ENCODE measurements at regions not wholly inside any gene's neighbourhood (a gene's known extent, or its start where the extent isn't known, plus 50 kb on each side); places are given as distances from the start of the nearest gene placed in this dataset.

DNA sequence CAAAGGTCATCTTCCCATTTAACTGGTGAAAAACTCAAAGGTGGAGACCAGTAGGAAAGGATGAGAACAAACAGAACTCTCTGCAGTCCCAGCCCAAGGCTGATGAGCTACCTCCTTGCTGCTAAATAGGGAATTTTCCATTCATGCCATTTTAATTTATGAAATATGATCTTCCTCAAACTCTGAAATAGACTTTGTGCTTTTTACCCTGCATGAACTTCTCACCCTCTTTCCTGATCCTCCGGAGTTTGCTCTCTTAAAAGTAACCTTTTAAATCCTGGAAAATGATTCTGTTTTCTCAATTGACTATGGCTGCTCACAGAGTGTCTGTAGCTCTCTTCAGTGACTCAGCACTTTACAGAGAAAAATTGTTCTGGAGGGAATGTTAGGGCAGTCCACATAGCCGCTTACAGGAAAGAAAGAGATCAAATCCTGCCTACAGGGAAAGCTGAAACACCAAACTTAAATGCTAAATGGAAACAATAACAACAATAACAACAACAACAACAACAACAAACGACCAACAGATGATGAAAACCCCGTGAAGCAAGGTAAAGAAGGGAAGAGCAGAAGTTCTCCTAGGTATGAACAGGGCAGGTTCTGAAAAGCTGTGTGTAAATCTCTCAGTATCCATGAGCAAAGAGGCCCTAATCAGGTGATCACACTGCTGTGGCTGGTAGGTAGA is 79.8 kb upstream of the SESTD1 start:
- TF ChIP-seq, protein P1, sequence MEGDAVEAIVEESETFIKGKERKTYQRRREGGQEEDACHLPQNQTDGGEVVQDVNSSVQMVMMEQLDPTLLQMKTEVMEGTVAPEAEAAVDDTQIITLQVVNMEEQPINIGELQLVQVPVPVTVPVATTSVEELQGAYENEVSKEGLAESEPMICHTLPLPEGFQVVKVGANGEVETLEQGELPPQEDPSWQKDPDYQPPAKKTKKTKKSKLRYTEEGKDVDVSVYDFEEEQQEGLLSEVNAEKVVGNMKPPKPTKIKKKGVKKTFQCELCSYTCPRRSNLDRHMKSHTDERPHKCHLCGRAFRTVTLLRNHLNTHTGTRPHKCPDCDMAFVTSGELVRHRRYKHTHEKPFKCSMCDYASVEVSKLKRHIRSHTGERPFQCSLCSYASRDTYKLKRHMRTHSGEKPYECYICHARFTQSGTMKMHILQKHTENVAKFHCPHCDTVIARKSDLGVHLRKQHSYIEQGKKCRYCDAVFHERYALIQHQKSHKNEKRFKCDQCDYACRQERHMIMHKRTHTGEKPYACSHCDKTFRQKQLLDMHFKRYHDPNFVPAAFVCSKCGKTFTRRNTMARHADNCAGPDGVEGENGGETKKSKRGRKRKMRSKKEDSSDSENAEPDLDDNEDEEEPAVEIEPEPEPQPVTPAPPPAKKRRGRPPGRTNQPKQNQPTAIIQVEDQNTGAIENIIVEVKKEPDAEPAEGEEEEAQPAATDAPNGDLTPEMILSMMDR (IDR thresholded peaks at IDR 0.05; ENCODE audit: low read depth, low read length, missing control alignments): no peak
- H3K4me3 ChIP-seq (replicated peaks; ENCODE audit: low read depth, low read length): no peak overlapping the region

DNA sequence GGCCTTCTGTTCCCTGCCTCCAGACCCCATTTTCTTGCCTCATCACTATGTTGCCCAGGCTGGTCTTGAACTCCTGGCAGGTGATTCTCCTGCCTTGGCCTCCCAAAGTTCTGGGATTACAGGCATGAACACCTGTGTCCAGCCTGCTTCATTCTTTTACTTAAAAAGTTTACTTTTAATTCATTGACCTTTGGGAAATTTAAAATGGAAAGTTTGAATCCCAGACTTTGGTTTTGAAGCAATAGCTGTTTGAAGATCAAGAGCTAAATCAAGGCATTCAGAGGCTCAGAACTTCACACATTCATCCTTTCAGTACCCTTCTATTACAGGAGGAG is 79.3 kb upstream of the SESTD1 start:
- H3K4me3 ChIP-seq (replicated peaks; ENCODE audit: low read depth, low read length): no peak overlapping the region
- DNase-seq (ENCODE audit: extremely low read depth, low read depth): no peak
- TF ChIP-seq, protein P1 (IDR thresholded peaks at IDR 0.05; ENCODE audit: low read depth, low read length, missing control alignments): no peak

More for the DNA sequence above, 79.8 kb upstream of the SESTD1 start:
- DNase-seq (ENCODE audit: extremely low read depth, low read depth): no peak

GRCh38 chr2:179341152-179341866 is 76.7 kb upstream of the SESTD1 start:
- TF ChIP-seq, protein P1 (IDR thresholded peaks at IDR 0.05; ENCODE audit: low read depth, low read length, missing control alignments): no peak
- DNase-seq (ENCODE audit: extremely low read depth, low read depth): no peak
- H3K4me3 ChIP-seq (replicated peaks; ENCODE audit: low read depth, low read length): no peak overlapping the region

- TF ChIP-seq, protein P1 (IDR thresholded peaks at IDR 0.05; ENCODE audit: low read depth, low read length, missing control alignments): no peak
- H3K4me3 ChIP-seq (replicated peaks; ENCODE audit: low read depth, low read length): no peak overlapping the region
- peak; percentile 4 for DNase-seq (ENCODE audit: extremely low read depth, low read depth)
These were observed 76.0 kb upstream of the SESTD1 start for GRCh38 chr2:179340678-179341077.

GRCh38 chr2:179338681-179339080 is 74.0 kb upstream of the SESTD1 start:
- no peak for DNase-seq (ENCODE audit: extremely low read depth, low read depth)
- H3K4me3 ChIP-seq (replicated peaks; ENCODE audit: low read depth, low read length): no peak overlapping the region

DNA sequence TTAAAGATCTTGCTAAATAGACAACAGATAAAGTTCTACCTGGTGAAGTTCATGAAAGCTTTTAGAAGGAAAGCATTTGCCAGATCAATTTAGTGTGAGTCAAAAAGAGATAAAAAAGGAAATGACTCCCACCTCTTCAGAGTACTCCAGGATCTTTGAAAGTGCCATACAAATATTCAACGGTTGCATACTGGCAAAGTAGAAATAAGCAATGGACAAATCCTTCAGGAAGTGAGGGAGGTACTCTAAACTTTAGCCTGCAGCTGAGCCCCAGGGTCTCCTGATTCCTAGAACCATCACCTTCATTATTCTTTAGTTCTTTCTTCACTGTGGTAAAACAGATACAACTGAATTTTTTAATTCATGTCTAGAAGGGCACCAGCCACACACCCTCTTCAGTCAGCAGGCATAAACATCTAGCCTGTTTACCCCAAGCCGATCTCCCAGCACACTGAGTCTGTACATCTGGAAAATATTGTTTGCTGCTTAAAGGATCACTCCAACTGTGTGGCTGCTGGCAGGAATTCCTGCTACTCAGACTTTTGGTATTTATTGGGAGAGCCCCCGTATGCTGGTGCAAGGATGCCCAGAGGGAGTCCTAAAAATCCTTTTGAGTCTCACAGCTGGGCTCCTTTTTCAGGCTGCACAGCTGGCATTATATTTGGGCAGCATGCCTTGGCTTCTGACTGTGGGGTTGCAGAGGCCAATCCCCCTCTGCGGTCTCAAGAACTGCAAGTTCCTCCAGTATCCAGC is 72.3 kb upstream of the SESTD1 start:
- TF ChIP-seq, protein P1 (IDR thresholded peaks at IDR 0.05; ENCODE audit: low read depth, low read length, missing control alignments): no peak
- H3K4me3 ChIP-seq (replicated peaks; ENCODE audit: low read depth, low read length): no peak overlapping the region
- peak; percentile 65 for DNase-seq (ENCODE audit: extremely low read depth, low read depth)

More at GRCh38 chr2:179338681-179339080, 74.0 kb upstream of the SESTD1 start:
- TF ChIP-seq, protein P1 (IDR thresholded peaks at IDR 0.05; ENCODE audit: low read depth, low read length, missing control alignments): no peak
